IMR-90 (cell line): ENCODE measurements at regions not wholly inside any gene's neighbourhood (a gene's known extent, or its start where the extent isn't known, plus 50 kb on each side); places are given as distances from the start of the nearest gene placed in this dataset.

ENCODE experiments used
- ATAC-seq: fragments of 200-7000 bp; cut with Tn5 transposase; 2 replicates; pipeline ENCODE4 v1.9.1; 2020; ENCODE audit warnings: low read depth, mild to moderate bottlenecking, moderate library complexity
- BruUV-seq: library from RNA; stranded (reverse); fragments of 400-500 nt; replicated peaks from 2 replicates; lab custom pipeline; 2021; lab: Mats Ljungman, UMichigan
- CTCF ChIA-PET: fragments of 300-600 bp; formaldehyde crosslinking; extraction: SDS; loops from one replicate; lab custom pipeline; 2021; ENCODE audit warnings: antibody characterized with exemption; lab: Yijun Ruan, JAX
- POLR2A ChIA-PET: fragments of 300-600 bp; sonication (Branson Sonifier 250); formaldehyde crosslinking; loops from one replicate; lab custom pipeline; 2022; ENCODE audit warnings: antibody characterized with exemption; ENCODE audit not compliant: unreplicated experiment; lab: Charles Lee
- DNase-seq: peaks from one replicate; pipeline ENCODE4 v3.0.0; 2013
- H2AFZ ChIP-seq: replicated peaks from 2 replicates; pipeline ENCODE3; 2013; ENCODE audit warnings: low read length, mild to moderate bottlenecking; ENCODE audit not compliant: poor library complexity
- H2AK5ac ChIP-seq: 2 replicates; pipeline ENCODE4 v1.6.1; 2013; ENCODE audit warnings: low read depth, low read length, inconsistent platforms
- H2AK9ac ChIP-seq: replicated peaks from 2 replicates; pipeline ENCODE3; 2013; ENCODE audit warnings: mild to moderate bottlenecking, low read depth, low read length, moderate library complexity; ENCODE audit not compliant: poor library complexity
- H2BK120ac ChIP-seq: 2 replicates; pipeline ENCODE4 v1.6.1; 2013; ENCODE audit warnings: low read depth, low read length, inconsistent platforms
- H2BK15ac ChIP-seq: 3 replicates; pipeline ENCODE4 v1.6.1; 2013; ENCODE audit warnings: low read depth, low read length, inconsistent platforms
- H2BK20ac ChIP-seq: 2 replicates; pipeline ENCODE4 v1.6.1; 2013; ENCODE audit warnings: low read depth, mild to moderate bottlenecking, inconsistent platforms, low read length, moderate library complexity
- H2BK5ac ChIP-seq: 2 replicates; pipeline ENCODE4 v1.6.1; 2013; ENCODE audit warnings: mild to moderate bottlenecking, low read depth, low read length, inconsistent platforms; ENCODE audit not compliant: poor library complexity, severe bottlenecking
- H3K14ac ChIP-seq: replicated peaks from 2 replicates; pipeline ENCODE4 v1.6.1; 2013; ENCODE audit warnings: low read depth, low read length, inconsistent platforms
- H3K18ac ChIP-seq: 2 replicates; pipeline ENCODE4 v1.6.1; 2013; ENCODE audit warnings: low read depth, low read length, control low read depth
- H3K23ac ChIP-seq: 2 replicates; pipeline ENCODE4 v1.6.1; 2013; ENCODE audit warnings: low read depth, low read length, inconsistent platforms
- H3K27ac ChIP-seq: 2 replicates; pipeline ENCODE4 v1.5.1; 2013; ENCODE audit warnings: mild to moderate bottlenecking, control low read depth, low read length; ENCODE audit not compliant: insufficient read depth
- H3K27me3 ChIP-seq: 2 replicates; pipeline ENCODE4 v1.6.1; 2013; ENCODE audit warnings: low read length; ENCODE audit not compliant: control insufficient read depth, insufficient read depth
- H3K36me3 ChIP-seq: 2 replicates; pipeline ENCODE4 v1.6.1; 2013; ENCODE audit warnings: low read length, mixed read lengths; ENCODE audit not compliant: control insufficient read depth, insufficient read depth
- H3K4ac ChIP-seq: 2 replicates; pipeline ENCODE4 v1.6.1; 2013; ENCODE audit warnings: low read depth, low read length, inconsistent platforms
- H3K4me1 ChIP-seq: 2 replicates; pipeline ENCODE4 v1.6.1; 2013; ENCODE audit warnings: low read length, mixed read lengths; ENCODE audit not compliant: control insufficient read depth, insufficient read depth
- H3K4me2 ChIP-seq: 2 replicates; pipeline ENCODE4 v1.6.1; 2013; ENCODE audit warnings: low read depth, mild to moderate bottlenecking, control low read depth, low read length, moderate library complexity
- H3K4me3 ChIP-seq: 2 replicates; pipeline ENCODE4 v1.5.1; 2013; ENCODE audit warnings: low read depth, mild to moderate bottlenecking, control low read depth, low read length, moderate library complexity; ENCODE audit not compliant: insufficient read depth
- H3K56ac ChIP-seq: 2 replicates; pipeline ENCODE4 v1.6.1; 2013; ENCODE audit warnings: low read length, inconsistent platforms; ENCODE audit not compliant: insufficient read depth; ENCODE audit errors: extremely low read depth
- H3K79me1 ChIP-seq, 2 experiments: 2 replicates each; pipeline ENCODE4 v1.6.1; 2013; ENCODE audit warnings: low read length in 2 of 2, inconsistent platforms in 1 of 2, low read depth in 1 of 2
- H3K9ac ChIP-seq: 2 replicates; pipeline ENCODE4 v1.6.1; 2013; ENCODE audit warnings: low read depth, low read length, control low read depth
- H3K9me1 ChIP-seq: 2 replicates; pipeline ENCODE4 v1.6.1; 2013; ENCODE audit warnings: low read length, inconsistent platforms; ENCODE audit not compliant: insufficient read depth
- H3K9me3 ChIP-seq: 2 replicates; pipeline ENCODE4 v1.6.1; 2013; ENCODE audit warnings: low read length; ENCODE audit not compliant: control insufficient read depth, insufficient read depth
- H4K20me1 ChIP-seq: 2 replicates; pipeline ENCODE4 v1.6.1; 2013; ENCODE audit warnings: low read length, inconsistent platforms; ENCODE audit not compliant: insufficient read depth
- H4K5ac ChIP-seq: 2 replicates; pipeline ENCODE4 v1.6.1; 2013; ENCODE audit warnings: mild to moderate bottlenecking, low read depth, low read length, control low read depth
- H4K8ac ChIP-seq, 2 experiments: 2 replicates each; pipeline ENCODE4 v1.6.1; 2013; ENCODE audit warnings: low read depth in 2 of 2, low read length in 2 of 2, control low read depth in 1 of 2, inconsistent platforms in 1 of 2
- H4K91ac ChIP-seq: 2 replicates; pipeline ENCODE4 v1.6.1; 2013; ENCODE audit warnings: low read depth, low read length, inconsistent platforms; ENCODE audit not compliant: insufficient read depth
- BHLHE40 ChIP-seq: fragments of 150-350 bp; IDR thresholded peaks from 2 replicates; pipeline ENCODE4 v1.6.1; 2016; ENCODE audit warnings: mild to moderate bottlenecking, low read depth, low read length
- CEBPB ChIP-seq: IDR thresholded peaks from 2 replicates; pipeline ENCODE4 v1.6.1; 2012; ENCODE audit warnings: low read depth, low read length, improper control_type of control experiment
- CTCF ChIP-seq: conservative IDR thresholded peaks from 2 replicates; pipeline ENCODE4 v1.5.1; 2012; ENCODE audit warnings: mild to moderate bottlenecking, low read depth, low read length, improper control_type of control experiment
- ELK1 ChIP-seq: fragments of 150-350 bp; IDR thresholded peaks from 2 replicates; pipeline ENCODE4 v1.6.1; 2016; ENCODE audit warnings: low read depth, mild to moderate bottlenecking, low read length, moderate library complexity, borderline replicate concordance
- MAFK ChIP-seq: IDR thresholded peaks from 2 replicates; pipeline ENCODE4 v1.6.1; 2012; ENCODE audit warnings: low read depth, low read length, improper control_type of control experiment
- MAZ ChIP-seq: IDR thresholded peaks from 2 replicates; pipeline ENCODE4 v1.6.1; 2012; ENCODE audit warnings: low read depth, mild to moderate bottlenecking, low read length, improper control_type of control experiment, moderate library complexity, borderline replicate concordance
- RAD21 ChIP-seq: IDR thresholded peaks from 2 replicates; pipeline ENCODE4 v1.6.1; 2012; ENCODE audit warnings: low read length, improper control_type of control experiment
- RFX5 ChIP-seq: IDR thresholded peaks from 2 replicates; pipeline ENCODE4 v1.8.0; 2012; ENCODE audit warnings: low read depth, mild to moderate bottlenecking, low read length, moderate library complexity
- WGBS, 2 experiments: methylation state at CpG; one replicate each; pipeline versions ENCODE4 v1.1.5 to v1.1.7; 2013; ENCODE audit warnings: missing lambda C conversion rate in 2 of 2; ENCODE audit not compliant: insufficient read length in 1 of 2; ENCODE audit errors: extremely low coverage in 2 of 2; 5-methylcytosine and 5-hydroxymethylcytosine counted together
- dilution Hi-C: fragments of 300-500 bp; cut with HindIII; formaldehyde crosslinking; loops from one replicate; pipeline ENCODE4 v1.14.3; 2018; ENCODE audit warnings: low sequenced_read_pairs; ENCODE audit not compliant: unreplicated experiment
- in situ Hi-C: fragments of 300-500 bp; cut with MboI; formaldehyde crosslinking; loops from 3 replicates; pipeline ENCODE4 v1.14.3; 2019; ENCODE audit warnings: low sequenced_read_pairs, inconsistent platforms, mixed read lengths
- intact Hi-C: fragments of 100-400 bp; cut with micrococcal nuclease; formaldehyde crosslinking; loops from 2 replicates; pipeline ENCODE4 v1.10.0; 2022

GRCh38 chr3:154759966-154760365 is 320.2 kb upstream of the MME start:
- Histone ChIP-seq H3K27ac (no peak overlapping the region), H4K20me1 (no peaks in the 10 kb centered on the region), H3K9ac (no peak overlapping the region), H3K23ac (no peak overlapping the region), H3K9me1 (no peaks in the 10 kb centered on the region), H2AK5ac (no peak overlapping the region), H4K5ac (no peak overlapping the region), H3K79me1 (no peaks in the 10 kb centered on the region), H3K27me3 (no peaks in the 10 kb centered on the region), H4K91ac (no peak overlapping the region), H2BK120ac (no peak overlapping the region), H3K9me3 (no peaks in the 10 kb centered on the region), H3K36me3 (no peaks in the 10 kb centered on the region), H2BK15ac (no peak overlapping the region), H2BK20ac (no peak overlapping the region), H3K4me2 (no peak overlapping the region), H3K18ac (peak overlapping the region; percentile 50; the same call in 1 of the 2 replicates), H2AFZ (no peak overlapping the region), H3K56ac (no peak overlapping the region), H3K4ac (no peak overlapping the region), H4K8ac (peak overlapping the region in 1 of 2 experiments; percentile 83; a peak in 1 of 4 replicates), H3K4me3 (no peak overlapping the region), H3K14ac (no peak overlapping the region), H2BK5ac (no peak overlapping the region), H3K4me1 (no peaks in the 10 kb centered on the region), H2AK9ac (no peak overlapping the region)
- intact Hi-C loops (loop anchor here (2.0 to 10.0 kb wide), 6 partner anchors 142 to 942 kb away; no protein-coding TSS in a partner anchor), dilution Hi-C loops (no loop called here), in situ Hi-C loops (loop anchor here (25.0 kb wide), 1 partner anchor 952 kb away; no protein-coding TSS in a partner anchor)
- no peak for TF ChIP-seq CTCF
- TF ChIP-seq ELK1, result no peak
- no peak for TF ChIP-seq CEBPB
- TF ChIP-seq MAZ, result no peak
- TF ChIP-seq RFX5, result no peak
- TF ChIP-seq BHLHE40, result no peak
- TF ChIP-seq MAFK, result no peak
- TF ChIP-seq RAD21, result no peak
- ChIA-PET CTCF (no interaction called here), POLR2A (no interaction called here)
- no CpG with 5 or more reads among the region's 3 CpGs for WGBS, 2 experiments
- DNase-seq, result no peak
- no TSS peak for BruUV-seq
- no peak for ATAC-seq
